ENCODE measurements at regions not wholly inside any gene's neighbourhood (a gene's known extent, or its start where the extent isn't known, plus 50 kb on each side); places are given as distances from the start of the nearest gene placed in this dataset.

DNA sequence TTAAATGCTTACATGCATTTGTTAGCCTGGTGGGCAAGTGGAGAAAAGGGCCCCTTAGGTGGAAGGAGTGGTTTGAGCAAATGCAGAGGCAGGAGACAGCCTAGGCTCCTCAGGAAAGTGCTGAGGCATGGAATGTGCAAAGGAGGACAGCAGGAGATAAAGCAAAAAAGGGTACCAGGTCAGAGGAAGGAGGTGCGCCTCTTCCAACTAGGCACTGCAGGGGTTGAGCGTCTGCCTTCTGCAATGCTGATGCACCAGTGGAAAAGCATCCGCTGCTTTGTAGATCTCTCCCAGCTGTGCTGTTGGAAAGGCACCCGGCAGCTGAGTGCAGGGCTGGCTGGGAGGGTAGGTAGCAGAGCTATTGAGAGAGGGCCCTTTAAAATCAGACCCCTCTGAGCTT lies 287.0 kb upstream of the XYLT1 start (continued):
- TF ChIP-seq, protein P1, sequence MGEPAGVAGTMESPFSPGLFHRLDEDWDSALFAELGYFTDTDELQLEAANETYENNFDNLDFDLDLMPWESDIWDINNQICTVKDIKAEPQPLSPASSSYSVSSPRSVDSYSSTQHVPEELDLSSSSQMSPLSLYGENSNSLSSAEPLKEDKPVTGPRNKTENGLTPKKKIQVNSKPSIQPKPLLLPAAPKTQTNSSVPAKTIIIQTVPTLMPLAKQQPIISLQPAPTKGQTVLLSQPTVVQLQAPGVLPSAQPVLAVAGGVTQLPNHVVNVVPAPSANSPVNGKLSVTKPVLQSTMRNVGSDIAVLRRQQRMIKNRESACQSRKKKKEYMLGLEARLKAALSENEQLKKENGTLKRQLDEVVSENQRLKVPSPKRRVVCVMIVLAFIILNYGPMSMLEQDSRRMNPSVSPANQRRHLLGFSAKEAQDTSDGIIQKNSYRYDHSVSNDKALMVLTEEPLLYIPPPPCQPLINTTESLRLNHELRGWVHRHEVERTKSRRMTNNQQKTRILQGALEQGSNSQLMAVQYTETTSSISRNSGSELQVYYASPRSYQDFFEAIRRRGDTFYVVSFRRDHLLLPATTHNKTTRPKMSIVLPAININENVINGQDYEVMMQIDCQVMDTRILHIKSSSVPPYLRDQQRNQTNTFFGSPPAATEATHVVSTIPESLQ (CRISPR knock-in tag; IDR thresholded peaks at IDR 0.05): no peak
- TF ChIP-seq, protein P2, sequence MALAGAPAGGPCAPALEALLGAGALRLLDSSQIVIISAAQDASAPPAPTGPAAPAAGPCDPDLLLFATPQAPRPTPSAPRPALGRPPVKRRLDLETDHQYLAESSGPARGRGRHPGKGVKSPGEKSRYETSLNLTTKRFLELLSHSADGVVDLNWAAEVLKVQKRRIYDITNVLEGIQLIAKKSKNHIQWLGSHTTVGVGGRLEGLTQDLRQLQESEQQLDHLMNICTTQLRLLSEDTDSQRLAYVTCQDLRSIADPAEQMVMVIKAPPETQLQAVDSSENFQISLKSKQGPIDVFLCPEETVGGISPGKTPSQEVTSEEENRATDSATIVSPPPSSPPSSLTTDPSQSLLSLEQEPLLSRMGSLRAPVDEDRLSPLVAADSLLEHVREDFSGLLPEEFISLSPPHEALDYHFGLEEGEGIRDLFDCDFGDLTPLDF (CRISPR knock-in tag; IDR thresholded peaks at IDR 0.05): no peak
- TF ChIP-seq, protein P3, sequence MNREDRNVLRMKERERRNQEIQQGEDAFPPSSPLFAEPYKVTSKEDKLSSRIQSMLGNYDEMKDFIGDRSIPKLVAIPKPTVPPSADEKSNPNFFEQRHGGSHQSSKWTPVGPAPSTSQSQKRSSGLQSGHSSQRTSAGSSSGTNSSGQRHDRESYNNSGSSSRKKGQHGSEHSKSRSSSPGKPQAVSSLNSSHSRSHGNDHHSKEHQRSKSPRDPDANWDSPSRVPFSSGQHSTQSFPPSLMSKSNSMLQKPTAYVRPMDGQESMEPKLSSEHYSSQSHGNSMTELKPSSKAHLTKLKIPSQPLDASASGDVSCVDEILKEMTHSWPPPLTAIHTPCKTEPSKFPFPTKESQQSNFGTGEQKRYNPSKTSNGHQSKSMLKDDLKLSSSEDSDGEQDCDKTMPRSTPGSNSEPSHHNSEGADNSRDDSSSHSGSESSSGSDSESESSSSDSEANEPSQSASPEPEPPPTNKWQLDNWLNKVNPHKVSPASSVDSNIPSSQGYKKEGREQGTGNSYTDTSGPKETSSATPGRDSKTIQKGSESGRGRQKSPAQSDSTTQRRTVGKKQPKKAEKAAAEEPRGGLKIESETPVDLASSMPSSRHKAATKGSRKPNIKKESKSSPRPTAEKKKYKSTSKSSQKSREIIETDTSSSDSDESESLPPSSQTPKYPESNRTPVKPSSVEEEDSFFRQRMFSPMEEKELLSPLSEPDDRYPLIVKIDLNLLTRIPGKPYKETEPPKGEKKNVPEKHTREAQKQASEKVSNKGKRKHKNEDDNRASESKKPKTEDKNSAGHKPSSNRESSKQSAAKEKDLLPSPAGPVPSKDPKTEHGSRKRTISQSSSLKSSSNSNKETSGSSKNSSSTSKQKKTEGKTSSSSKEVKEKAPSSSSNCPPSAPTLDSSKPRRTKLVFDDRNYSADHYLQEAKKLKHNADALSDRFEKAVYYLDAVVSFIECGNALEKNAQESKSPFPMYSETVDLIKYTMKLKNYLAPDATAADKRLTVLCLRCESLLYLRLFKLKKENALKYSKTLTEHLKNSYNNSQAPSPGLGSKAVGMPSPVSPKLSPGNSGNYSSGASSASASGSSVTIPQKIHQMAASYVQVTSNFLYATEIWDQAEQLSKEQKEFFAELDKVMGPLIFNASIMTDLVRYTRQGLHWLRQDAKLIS (CRISPR knock-in tag; IDR thresholded peaks at IDR 0.05; ENCODE audit: borderline replicate concordance): no peak
- no peak for TF ChIP-seq OVOL2 (CRISPR knock-in tag; IDR thresholded peaks at IDR 0.05; ENCODE audit: borderline replicate concordance)
- TF ChIP-seq CREB1 (CRISPR knock-in tag; IDR thresholded peaks at IDR 0.05): no peak
- TF ChIP-seq, protein P4, sequence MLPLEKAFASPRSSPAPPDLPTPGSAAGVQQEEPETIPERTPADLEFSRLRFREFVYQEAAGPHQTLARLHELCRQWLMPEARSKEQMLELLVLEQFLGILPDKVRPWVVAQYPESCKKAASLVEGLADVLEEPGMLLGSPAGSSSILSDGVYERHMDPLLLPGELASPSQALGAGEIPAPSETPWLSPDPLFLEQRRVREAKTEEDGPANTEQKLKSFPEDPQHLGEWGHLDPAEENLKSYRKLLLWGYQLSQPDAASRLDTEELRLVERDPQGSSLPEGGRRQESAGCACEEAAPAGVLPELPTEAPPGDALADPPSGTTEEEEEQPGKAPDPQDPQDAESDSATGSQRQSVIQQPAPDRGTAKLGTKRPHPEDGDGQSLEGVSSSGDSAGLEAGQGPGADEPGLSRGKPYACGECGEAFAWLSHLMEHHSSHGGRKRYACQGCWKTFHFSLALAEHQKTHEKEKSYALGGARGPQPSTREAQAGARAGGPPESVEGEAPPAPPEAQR (CRISPR knock-in tag; IDR thresholded peaks at IDR 0.05): peak; percentile 11; the same call in 1 of the 2 replicates
- no peak for TF ChIP-seq ZNF138 (CRISPR knock-in tag; conservative IDR thresholded peaks at IDR 0.05)
- TF ChIP-seq, protein P5, sequence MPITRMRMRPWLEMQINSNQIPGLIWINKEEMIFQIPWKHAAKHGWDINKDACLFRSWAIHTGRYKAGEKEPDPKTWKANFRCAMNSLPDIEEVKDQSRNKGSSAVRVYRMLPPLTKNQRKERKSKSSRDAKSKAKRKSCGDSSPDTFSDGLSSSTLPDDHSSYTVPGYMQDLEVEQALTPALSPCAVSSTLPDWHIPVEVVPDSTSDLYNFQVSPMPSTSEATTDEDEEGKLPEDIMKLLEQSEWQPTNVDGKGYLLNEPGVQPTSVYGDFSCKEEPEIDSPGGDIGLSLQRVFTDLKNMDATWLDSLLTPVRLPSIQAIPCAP (CRISPR knock-in tag; IDR thresholded peaks at IDR 0.05): no peak
- TF ChIP-seq, protein P6, sequence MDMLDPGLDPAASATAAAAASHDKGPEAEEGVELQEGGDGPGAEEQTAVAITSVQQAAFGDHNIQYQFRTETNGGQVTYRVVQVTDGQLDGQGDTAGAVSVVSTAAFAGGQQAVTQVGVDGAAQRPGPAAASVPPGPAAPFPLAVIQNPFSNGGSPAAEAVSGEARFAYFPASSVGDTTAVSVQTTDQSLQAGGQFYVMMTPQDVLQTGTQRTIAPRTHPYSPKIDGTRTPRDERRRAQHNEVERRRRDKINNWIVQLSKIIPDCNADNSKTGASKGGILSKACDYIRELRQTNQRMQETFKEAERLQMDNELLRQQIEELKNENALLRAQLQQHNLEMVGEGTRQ (CRISPR knock-in tag; IDR thresholded peaks at IDR 0.05): 0 out of 2 replicates have a peak, but pooled peaks have one; percentile 5
- TF ChIP-seq, protein P7, sequence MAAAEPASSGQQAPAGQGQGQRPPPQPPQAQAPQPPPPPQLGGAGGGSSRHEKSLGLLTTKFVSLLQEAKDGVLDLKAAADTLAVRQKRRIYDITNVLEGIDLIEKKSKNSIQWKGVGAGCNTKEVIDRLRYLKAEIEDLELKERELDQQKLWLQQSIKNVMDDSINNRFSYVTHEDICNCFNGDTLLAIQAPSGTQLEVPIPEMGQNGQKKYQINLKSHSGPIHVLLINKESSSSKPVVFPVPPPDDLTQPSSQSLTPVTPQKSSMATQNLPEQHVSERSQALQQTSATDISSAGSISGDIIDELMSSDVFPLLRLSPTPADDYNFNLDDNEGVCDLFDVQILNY (CRISPR knock-in tag; IDR thresholded peaks at IDR 0.05): no peak
- peak; percentile 63; the same call in 1 of the 2 replicates for TF ChIP-seq NFE2L1 (CRISPR knock-in tag; IDR thresholded peaks at IDR 0.05)
- no peak for TF ChIP-seq NFATC4 (CRISPR knock-in tag; IDR thresholded peaks at IDR 0.05)
- TF ChIP-seq TP53 (CRISPR knock-in tag; IDR thresholded peaks at IDR 0.05): no peak
- peak; percentile 84; the same call in 1 of the 2 replicates for TF ChIP-seq ZNF423 (CRISPR knock-in tag; IDR thresholded peaks at IDR 0.05)

DNA sequence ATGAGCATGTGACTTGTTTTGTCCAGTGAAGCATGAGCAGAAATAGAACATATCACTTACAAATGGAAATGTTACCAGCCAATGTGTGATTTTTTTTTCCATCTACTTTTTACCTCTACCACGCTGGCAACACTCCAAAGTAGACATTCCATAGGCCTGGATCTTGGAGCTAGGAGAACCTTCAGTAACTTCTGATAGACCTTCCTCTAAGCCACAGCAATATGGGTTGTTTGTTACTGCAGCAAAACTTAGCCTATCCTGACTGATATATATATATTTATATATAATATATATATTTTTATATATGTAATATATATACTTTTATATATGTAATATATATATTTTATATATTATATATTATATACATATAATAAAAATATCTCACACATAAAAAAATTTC lies 284.4 kb upstream of the XYLT1 start:
- H3K4me3 Mint-ChIP-seq: no peak overlapping the region
- ChIA-PET POLR2A (no interaction called here), CTCF (no interaction called here)
- no peaks in the 10 kb centered on the region for H3K27me3 Mint-ChIP-seq (ENCODE audit: low read depth)
- no peak overlapping the region for H3K27ac Mint-ChIP-seq
- ATAC-seq (no peak), DNase-seq (ENCODE audit: low spot score) (no peak)
- H3K36me3 Mint-ChIP-seq: peaks cover 8% of the 10 kb centered on the region
- H3K4me1 Mint-ChIP-seq: peaks cover 42% of the 10 kb centered on the region
- peaks cover 8% of the 10 kb centered on the region for H3K9me3 Mint-ChIP-seq
- TF ChIP-seq, protein P8, sequence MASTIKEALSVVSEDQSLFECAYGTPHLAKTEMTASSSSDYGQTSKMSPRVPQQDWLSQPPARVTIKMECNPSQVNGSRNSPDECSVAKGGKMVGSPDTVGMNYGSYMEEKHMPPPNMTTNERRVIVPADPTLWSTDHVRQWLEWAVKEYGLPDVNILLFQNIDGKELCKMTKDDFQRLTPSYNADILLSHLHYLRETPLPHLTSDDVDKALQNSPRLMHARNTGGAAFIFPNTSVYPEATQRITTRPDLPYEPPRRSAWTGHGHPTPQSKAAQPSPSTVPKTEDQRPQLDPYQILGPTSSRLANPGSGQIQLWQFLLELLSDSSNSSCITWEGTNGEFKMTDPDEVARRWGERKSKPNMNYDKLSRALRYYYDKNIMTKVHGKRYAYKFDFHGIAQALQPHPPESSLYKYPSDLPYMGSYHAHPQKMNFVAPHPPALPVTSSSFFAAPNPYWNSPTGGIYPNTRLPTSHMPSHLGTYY (CRISPR knock-in tag; IDR thresholded peaks at IDR 0.05): no peak
- TF ChIP-seq TCF7 (CRISPR knock-in tag; IDR thresholded peaks at IDR 0.05; ENCODE audit: low read depth) (no peak), PRRX2 (CRISPR knock-in tag; IDR thresholded peaks at IDR 0.05) (no peak), NR3C1 (CRISPR knock-in tag; conservative IDR thresholded peaks at IDR 0.05; ENCODE audit: low read depth) (no peak), CREB1 (CRISPR knock-in tag; IDR thresholded peaks at IDR 0.05) (no peak), MXD4 (CRISPR knock-in tag; IDR thresholded peaks at IDR 0.05; ENCODE audit: borderline replicate concordance) (no peak), NFATC4 (CRISPR knock-in tag; IDR thresholded peaks at IDR 0.05) (no peak), RELA (CRISPR knock-in tag; IDR thresholded peaks at IDR 0.05; ENCODE audit: borderline replicate concordance) (no peak), ZNF263 (CRISPR knock-in tag; IDR thresholded peaks at IDR 0.05; ENCODE audit: low read depth) (no peak)
- TF ChIP-seq, protein P9, sequence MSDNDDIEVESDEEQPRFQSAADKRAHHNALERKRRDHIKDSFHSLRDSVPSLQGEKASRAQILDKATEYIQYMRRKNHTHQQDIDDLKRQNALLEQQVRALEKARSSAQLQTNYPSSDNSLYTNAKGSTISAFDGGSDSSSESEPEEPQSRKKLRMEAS (CRISPR knock-in tag; IDR thresholded peaks at IDR 0.05): no peak
- TF ChIP-seq, protein P10, sequence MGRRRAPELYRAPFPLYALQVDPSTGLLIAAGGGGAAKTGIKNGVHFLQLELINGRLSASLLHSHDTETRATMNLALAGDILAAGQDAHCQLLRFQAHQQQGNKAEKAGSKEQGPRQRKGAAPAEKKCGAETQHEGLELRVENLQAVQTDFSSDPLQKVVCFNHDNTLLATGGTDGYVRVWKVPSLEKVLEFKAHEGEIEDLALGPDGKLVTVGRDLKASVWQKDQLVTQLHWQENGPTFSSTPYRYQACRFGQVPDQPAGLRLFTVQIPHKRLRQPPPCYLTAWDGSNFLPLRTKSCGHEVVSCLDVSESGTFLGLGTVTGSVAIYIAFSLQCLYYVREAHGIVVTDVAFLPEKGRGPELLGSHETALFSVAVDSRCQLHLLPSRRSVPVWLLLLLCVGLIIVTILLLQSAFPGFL (CRISPR knock-in tag; IDR thresholded peaks at IDR 0.05; ENCODE audit: borderline replicate concordance): no peak

Measured in WTC11 (cell line).